ENCODE measurements at regions not wholly inside any gene's neighbourhood (a gene's known extent, or its start where the extent isn't known, plus 50 kb on each side); places are given as distances from the start of the nearest gene placed in this dataset.

DNA sequence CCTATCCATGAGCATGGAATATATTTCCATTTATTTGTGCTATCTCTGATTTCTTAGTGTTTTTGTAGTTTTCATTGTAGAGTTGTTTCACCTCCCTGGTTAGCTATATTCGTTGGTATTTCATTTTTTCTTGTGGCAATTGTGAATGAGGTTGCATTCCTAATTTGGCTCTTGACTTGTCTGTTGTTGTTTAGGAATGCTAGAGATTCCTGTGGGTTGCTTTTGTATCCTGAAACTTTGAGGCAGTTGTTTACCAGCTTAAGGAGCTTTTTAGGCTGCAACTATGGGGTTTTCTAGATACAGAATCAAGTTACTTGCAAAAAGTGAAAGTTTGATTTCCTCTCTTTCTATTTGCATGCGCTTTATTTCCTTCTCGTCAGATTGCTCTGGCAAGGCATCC, 304.7 kb upstream of the GRM3 start:
- no peak overlapping the region for H3K4me3 ChIP-seq (ENCODE audit: low read depth, low read length)
- no peak for DNase-seq (ENCODE audit: low read depth)
- no peak for TF ChIP-seq MYC (IDR thresholded peaks at IDR 0.05; ENCODE audit: low read depth, low read length)
- no peak for TF ChIP-seq CTCF (IDR thresholded peaks at IDR 0.05; ENCODE audit: low read depth, low read length)
- no peak for TF ChIP-seq MAX (IDR thresholded peaks at IDR 0.05; ENCODE audit: low read depth, low read length)
- TF ChIP-seq POLR2A (IDR thresholded peaks at IDR 0.05; ENCODE audit: extremely low read depth, insufficient read length): no peak

DNA sequence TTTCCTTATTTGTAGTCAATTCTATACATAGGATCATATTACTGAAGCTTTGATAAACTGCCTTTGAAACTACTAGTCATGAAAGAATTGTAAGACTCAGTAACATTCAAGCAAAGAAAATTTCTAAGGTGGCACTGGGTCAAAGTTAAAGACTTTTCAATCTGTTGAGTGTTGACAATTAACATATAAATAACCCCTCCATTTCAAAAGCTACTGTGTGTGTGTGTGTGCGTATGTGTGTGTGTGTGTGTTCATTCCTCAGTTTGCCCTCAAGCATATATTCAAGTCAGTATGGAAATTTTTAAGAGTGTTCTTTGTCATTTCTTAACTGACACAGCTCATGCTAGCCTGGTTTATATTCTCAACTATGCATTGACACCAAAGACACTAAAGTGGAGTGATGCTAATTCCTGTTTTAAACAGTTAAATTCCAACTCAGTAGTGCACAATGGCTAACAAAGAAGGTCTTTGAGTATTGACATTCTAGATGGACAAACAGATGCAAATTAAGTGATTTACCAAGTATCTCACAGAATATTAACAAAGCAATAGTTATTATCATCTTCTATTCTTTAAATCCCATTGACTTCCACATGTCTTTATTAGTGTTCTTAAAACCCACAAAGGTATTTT, 314.8 kb upstream of the GRM3 start:
- TF ChIP-seq POLR2A (IDR thresholded peaks at IDR 0.05; ENCODE audit: extremely low read depth, insufficient read length) (no peak), CTCF (IDR thresholded peaks at IDR 0.05; ENCODE audit: low read depth, low read length) (no peak), MAX (IDR thresholded peaks at IDR 0.05; ENCODE audit: low read depth, low read length) (no peak), MYC (IDR thresholded peaks at IDR 0.05; ENCODE audit: low read depth, low read length) (no peak)
- DNase-seq (ENCODE audit: low read depth): no peak
- no peak overlapping the region for H3K4me3 ChIP-seq (ENCODE audit: low read depth, low read length)

GRCh38 chr7:86326847-86327246, 316.9 kb upstream of the GRM3 start:
- TF ChIP-seq POLR2A (IDR thresholded peaks at IDR 0.05; ENCODE audit: extremely low read depth, insufficient read length): no peak
- TF ChIP-seq CTCF (IDR thresholded peaks at IDR 0.05; ENCODE audit: low read depth, low read length): no peak
- no peak for TF ChIP-seq MYC (IDR thresholded peaks at IDR 0.05; ENCODE audit: low read depth, low read length)
- no peak for DNase-seq (ENCODE audit: low read depth)

DNA sequence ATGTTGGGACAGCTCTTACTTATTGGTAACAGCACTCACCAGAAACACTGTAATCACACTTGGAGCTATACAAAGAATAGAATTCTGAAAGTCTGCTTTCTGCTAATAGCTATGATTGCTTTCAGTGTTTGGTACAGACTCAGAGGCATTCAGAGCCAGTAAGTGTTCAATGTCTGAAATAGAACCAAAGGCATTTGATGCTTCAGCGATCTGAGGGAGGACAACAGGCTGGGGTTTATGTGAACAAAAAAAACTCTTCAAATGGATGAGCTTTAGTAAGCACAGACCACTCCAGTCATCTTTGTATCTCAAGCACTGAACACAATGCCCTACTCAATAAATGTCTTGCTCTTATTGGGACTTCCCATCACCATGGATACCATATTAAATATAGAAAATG, 322.8 kb upstream of the GRM3 start:
- DNase-seq (ENCODE audit: low read depth): no peak
- no peak overlapping the region for H3K4me3 ChIP-seq (ENCODE audit: low read depth, low read length)
- no peak for TF ChIP-seq POLR2A (IDR thresholded peaks at IDR 0.05; ENCODE audit: extremely low read depth, insufficient read length)
- TF ChIP-seq MYC (IDR thresholded peaks at IDR 0.05; ENCODE audit: low read depth, low read length): no peak
- TF ChIP-seq CTCF (IDR thresholded peaks at IDR 0.05; ENCODE audit: low read depth, low read length): no peak
- no peak for TF ChIP-seq MAX (IDR thresholded peaks at IDR 0.05; ENCODE audit: low read depth, low read length)

More at GRCh38 chr7:86326847-86327246, 316.9 kb upstream of the GRM3 start:
- H3K4me3 ChIP-seq (ENCODE audit: low read depth, low read length): no peak overlapping the region

DNA sequence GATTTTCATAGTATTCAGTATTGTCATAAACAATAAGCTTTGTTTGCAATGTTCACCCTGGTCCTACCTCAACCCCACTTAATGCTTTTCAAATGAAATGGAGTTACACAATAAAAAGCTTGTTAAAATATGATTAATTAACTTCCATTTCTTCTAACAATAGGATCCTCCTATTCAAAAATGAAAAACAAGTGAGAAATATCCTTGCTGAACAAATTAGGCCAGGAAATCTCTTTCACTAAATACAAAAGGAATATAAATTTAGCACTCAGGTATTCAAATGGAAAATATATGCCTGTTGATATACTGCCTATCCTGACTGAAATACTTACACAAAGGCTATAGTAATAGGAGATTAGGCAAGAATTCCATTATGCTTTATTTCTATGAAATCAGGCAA, 323.4 kb upstream of the GRM3 start:
- TF ChIP-seq POLR2A (IDR thresholded peaks at IDR 0.05; ENCODE audit: extremely low read depth, insufficient read length) (no peak), MAX (IDR thresholded peaks at IDR 0.05; ENCODE audit: low read depth, low read length) (no peak)
- DNase-seq (ENCODE audit: low read depth): no peak
- no peak overlapping the region for H3K4me3 ChIP-seq (ENCODE audit: low read depth, low read length)

DNA sequence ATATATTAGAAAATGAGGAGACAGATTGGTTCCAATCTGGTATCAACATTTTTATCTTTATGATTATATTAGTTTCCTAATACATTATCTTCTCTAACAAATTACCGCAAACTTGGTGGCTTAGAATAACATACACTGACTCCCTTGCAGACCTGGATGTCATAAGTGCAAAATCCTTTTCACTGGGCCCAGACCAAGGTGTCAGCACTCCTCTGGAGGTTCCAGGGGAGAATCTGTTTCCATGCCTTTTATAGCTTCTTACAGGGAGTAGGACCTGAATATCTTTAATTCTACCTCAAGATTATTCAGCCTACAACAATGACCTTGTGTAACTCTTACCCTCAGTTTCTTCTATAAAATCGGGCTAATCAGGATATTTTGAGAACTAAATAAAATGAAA, 329.9 kb upstream of the GRM3 start:
- TF ChIP-seq MYC (IDR thresholded peaks at IDR 0.05; ENCODE audit: low read depth, low read length): no peak
- TF ChIP-seq MAX (IDR thresholded peaks at IDR 0.05; ENCODE audit: low read depth, low read length): no peak
- TF ChIP-seq POLR2A (IDR thresholded peaks at IDR 0.05; ENCODE audit: extremely low read depth, insufficient read length): no peak
- no peak for TF ChIP-seq CTCF (IDR thresholded peaks at IDR 0.05; ENCODE audit: low read depth, low read length)
- no peak for DNase-seq (ENCODE audit: low read depth)
- H3K4me3 ChIP-seq (ENCODE audit: low read depth, low read length): no peak overlapping the region

Data from NB4 (cell line).